HG02642 (cell line): ENCODE measurements at regions not wholly inside any gene's neighbourhood (a gene's known extent, or its start where the extent isn't known, plus 50 kb on each side); places are given as distances from the start of the nearest gene placed in this dataset.
"Not testable (repeated sequence)": the region's sequence is repeated elsewhere in the genome, so short reads cannot be mapped to it uniquely, and the experiment has no call there.

Source experiments
- ATAC-seq: cut with Tn5 transposase; IDR thresholded peaks from one replicate; pipeline ENCODE4 v1.9.1; 2021; ENCODE audit warnings: mild to moderate bottlenecking; ENCODE audit not compliant: unreplicated experiment, poor library complexity

GRCh38 chr13:79937771-79938216, 403.1 kb downstream of the SPRY2 start:
- ATAC-seq = no peak

- ATAC-seq = no peak
Measured at GRCh38 chr13:79937311-79937710, 403.6 kb downstream of the SPRY2 start.

DNA sequence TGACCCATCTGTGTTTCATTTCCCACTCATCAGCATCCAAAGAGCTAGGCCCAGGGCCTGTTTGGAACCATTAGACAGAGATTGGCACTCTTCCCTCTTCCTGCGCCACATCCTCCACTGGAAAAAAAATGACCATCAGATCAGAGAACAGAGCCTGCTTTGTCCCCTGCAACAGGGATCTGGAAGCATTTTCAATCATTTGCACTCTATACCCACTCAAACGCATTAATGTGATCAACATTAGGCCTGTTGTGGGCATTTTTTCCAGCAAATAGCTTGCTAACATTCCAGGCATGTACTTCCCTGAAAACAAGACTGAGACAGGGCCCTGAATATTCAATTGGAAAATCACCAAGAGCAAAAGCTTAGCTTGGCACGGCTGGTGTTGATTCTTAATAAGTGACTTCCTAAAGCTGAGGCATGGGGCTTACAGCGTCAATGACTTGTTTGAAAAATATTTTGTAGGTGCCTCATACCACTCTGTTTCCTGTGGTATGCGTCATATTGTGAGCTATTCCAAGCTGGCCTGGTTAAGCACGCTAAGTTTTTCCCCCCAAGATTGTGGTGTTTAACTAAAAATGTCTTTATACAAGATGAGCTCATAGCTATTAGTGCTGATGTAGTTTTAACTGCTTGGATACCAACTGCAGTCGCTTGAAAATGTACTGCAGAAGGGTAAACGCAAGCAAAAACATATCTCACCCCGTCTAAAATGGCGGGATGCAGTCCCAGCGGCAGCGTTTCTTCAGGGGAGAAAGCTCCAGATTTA, 404.4 kb downstream of the SPRY2 start:
- ATAC-seq = no peak

DNA sequence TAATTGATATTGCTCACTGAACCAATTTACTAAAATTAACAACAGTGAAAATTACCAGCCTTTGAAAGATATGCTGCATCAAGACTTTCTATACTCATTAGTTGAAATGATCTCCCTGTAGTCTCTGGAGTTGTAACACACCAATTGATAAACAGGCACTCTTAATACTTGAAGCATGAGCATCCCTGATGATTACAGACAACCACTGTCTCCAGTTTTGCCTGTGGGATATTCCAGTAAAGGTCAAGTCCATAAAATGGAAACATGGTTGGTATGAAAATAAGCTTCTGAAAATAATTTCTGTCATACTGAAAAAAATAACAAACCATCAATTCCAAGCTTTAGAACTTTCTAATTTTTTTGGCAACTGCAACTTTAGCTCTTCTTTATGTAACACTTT, 405.8 kb downstream of the SPRY2 start:
- ATAC-seq = no peak

DNA sequence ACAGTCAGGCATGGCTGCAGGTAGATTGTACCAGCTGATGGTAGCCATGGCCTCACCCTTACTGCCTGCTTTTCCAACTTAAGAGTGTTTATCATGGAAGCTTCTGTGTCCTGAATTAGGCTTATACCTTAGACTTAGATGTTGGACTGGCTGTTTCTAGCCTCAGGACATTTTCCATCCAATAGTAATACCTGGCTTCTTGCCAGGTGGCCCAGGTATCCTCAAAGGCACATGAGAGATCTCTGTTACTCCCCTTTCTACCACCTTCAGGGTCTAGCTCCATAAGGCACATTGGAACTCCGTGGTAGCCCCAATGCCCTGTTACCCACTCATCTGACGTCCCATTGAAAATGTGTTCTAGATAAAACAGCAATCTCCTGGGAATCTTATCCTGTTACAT, 407.5 kb downstream of the SPRY2 start:
- no peak for ATAC-seq

DNA sequence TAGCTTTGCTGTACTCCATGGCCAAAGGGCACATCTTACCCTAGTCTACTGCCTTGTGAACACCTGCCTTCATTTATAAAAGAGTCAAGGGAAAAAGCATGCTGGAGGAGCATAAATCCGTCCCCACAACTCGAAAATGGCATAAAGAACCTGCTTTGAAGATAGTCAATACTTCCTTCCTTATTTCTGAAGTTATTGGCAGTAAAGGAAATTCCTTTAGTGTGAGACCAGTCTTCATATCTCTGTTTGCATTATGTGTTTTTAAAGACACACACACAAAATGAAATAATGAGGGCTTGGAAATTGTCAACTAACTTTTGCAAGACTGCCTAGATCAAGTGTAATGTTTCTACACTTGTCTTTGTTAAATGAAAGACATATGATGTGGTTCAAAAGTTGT, 408.4 kb downstream of the SPRY2 start:
- no peak for ATAC-seq

DNA sequence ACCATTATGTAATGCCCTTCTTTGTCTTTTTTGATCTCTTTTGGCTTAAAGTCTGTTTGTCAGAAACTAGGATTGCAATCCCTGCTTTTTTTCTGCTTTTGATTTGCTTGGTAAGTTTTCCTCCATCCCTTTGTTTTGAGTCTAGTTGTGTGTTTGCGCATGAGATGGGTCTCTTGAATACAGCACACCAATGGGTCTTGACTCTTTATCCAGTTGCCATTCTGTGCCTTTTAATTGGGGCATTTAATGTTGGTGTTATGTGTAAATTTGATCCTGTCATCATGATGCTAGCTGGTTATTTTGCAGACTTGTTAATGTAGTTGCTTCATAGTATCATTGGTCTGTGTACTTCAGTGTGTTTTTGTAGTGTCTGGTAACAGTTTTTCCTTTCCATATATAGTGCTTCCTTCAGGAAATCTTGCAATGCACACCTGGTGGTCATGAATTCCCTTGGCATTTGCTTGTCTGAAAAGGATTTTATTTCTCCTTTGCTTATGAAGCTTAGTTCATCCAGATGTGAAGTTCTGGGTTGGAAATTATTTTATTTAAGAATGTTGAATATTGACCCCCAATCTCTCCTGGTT, 416.9 kb downstream of the SPRY2 start:
- not testable (repeated sequence) for ATAC-seq

- ATAC-seq = no peak
Measured at GRCh38 chr13:79919091-79919490, 421.8 kb downstream of the SPRY2 start.

DNA sequence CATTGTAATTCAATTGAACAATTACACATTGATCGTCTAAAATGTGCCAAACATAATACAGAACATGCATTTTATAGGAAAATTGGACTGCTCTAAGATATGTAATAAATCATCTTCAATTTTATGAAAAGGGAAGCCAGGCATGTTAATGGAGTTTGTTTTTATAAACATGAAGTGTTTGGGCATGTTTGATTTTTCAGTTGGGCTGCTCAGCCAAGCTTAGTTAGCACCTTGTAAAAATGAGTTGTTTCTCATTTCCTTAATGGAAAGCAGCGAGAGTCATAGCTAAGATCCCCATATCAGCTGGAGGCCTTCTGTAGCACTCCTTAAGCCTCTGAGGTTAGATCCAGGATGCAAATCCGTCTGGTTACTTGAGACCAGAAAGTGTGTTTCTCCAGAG, 422.3 kb downstream of the SPRY2 start:
- ATAC-seq = no peak

- ATAC-seq = no peak
Measured at GRCh38 chr13:79917628-79918027, 423.3 kb downstream of the SPRY2 start.

- no peak for ATAC-seq
Measured at GRCh38 chr13:79915114-79915811, 425.7 kb downstream of the SPRY2 start.

DNA sequence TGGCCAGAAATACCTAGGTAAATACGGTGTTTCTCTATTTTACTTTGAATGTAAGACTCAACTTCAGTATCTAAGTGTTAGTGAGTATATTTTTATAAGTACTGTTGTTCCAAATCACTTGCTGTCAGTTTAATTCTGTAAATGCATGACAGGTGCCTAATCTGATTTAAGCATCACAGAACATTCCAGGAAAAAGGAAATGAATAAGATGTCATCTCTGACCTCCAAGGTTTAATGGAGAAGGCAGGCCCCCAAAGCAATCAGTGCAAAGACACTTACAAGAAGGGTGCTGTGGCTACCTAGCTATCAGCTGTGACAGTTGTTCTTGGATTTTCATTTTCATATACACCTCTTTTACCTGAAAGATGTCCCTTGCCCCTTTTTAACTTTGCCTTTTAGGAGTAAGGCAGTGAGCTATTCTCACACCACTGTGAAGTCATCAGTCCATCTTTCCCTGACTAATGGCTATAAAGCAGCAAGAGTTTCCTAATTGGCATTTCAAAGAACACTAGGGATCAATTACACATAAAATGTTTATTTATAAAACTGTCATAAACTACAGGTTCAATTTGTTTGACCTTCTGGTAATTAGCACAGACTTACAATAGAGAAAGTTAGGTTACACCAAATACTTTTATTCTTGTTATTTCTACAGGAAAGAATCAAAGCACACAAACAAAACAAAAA, 427.6 kb downstream of the SPRY2 start:
- ATAC-seq = no peak

DNA sequence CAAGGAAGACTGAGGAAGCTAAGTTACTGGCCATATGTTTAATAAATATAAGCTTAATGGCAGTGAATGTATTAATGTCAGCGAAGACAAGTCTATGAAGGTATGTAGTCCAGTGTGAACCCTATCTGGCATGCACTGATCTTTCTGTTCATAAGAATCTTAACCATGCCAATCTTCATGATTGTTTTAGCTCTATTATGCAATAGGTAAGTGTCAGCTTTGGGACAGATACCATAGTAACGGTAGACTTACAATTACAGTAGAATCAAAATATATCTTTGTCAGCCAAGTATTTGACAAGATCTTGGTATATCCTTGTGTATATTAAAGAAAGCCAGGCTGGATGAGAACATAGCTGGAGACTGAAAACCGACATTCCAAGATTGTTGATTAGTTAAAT, 428.5 kb downstream of the SPRY2 start:
- no peak for ATAC-seq

- ATAC-seq = no peak
Measured at GRCh38 chr13:79910875-79911540, 429.9 kb downstream of the SPRY2 start.

- ATAC-seq = no peak
Measured at GRCh38 chr13:79909644-79910043, 428.7 kb downstream of the NDFIP2 start.

DNA sequence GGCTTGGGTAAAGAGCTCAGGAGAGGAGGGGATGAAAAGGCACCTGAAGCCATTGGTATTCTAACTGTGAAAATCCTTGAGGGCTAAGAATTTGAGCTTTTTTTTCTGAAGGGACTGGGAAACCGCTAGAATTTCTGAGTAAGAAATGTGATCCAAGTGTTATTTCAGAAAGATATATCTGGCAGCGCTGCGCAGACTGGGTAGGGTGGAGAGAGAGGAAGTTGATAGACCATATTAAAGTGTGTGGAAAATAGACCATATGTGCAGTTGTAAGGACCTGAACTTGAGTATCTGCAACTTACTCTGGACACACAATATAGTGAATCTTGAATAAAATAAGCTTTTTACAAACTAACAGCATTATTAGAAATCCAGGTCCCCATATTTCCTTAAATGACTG, 427.4 kb downstream of the NDFIP2 start:
- ATAC-seq = no peak

DNA sequence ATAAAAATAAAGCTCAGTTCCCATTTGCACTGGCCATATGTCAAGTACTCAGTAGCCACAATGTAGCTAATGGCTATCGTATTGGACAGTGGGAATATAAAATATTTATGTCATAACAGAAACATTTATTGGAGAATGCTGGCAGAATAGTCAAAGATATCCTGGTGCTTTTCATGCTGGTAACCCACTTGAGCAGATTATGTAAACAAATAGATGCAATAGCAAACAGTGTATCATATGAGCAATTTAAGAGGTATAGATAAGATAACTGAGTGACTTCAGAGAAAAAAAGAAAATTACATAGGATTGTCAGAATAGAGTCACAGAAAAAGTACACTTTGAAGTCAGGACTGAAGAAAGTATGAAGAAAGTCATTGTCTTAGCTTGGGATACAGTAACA, 426.6 kb downstream of the NDFIP2 start:
- no peak for ATAC-seq

DNA sequence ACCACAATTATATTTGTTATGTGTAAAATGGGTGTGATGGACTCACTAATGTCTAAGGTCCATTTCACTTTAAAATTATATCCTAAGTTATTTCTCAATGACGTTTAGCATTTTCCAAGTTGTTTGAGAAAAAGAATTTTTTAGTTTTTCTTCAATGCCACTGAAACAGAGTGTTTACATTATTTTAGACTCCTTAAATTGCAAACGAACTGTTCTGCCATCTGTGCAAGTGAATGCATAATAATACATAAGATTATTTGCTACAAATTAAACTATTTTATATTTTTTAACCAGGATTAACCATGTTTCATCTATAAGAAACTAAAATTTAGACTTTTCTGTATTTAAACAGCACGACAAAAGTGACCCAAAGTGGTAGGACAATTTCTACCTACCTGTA, 425.4 kb downstream of the NDFIP2 start:
- no peak for ATAC-seq

DNA sequence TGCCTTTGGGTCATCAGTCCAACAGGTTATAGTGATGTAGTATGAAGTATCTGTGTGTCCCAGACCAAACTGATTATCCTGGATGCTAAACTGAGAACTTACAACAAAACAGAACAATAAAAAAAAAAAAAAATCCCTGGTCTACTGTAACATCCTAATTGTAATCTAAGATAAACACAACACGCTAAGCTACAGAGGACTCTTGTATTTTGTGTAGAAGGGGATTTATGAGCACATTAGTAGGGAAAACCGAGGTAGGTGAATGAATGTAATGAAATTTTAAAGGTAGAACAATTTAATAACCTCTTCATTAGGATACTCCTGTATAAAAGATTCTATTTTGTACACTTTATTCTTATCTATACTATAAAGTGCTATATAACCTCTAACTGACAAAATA, 424.1 kb downstream of the NDFIP2 start:
- ATAC-seq = no peak

DNA sequence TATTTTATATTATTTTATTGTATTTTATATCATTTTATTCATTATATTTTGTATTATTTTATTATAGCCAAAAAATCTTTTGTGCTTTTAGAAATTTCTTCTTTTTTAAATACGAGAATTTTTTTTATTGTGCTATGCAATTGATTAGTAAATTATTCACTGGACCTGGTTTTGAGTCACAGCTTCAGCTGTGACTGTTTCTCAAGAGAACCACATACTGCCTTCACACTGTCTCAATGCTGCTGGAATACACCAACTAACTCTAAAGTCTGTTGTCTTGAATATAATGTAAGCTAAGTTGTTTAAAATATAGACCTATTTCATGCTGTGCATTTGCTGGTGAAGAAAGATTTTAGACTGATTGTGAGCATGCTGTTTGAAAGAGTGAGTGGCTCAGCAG, 423.6 kb downstream of the NDFIP2 start:
- no peak for ATAC-seq
